Spleen (tissue), 11 donors: ENCODE measurements at regions not wholly inside any gene's neighbourhood (a gene's known extent, or its start where the extent isn't known, plus 50 kb on each side); places are given as distances from the start of the nearest gene placed in this dataset.

Experiments
- DNase-seq: peaks from one replicate; pipeline ENCODE4 v3.0.0-alpha.2; 2020
- H3K27ac ChIP-seq, 8 donors: fragments of 200-600 bp; sonication (generic) in 7 of 8; 1 replicate in 4 of 8; 2 replicates in 4 of 8; pipeline versions ENCODE4 v1.5.0 to v1.8.0; 2016 to 2021; ENCODE audit warnings: inconsistent platforms in 4 of 8, mild to moderate bottlenecking in 4 of 8, moderate library complexity in 1 of 8
- H3K27me3 ChIP-seq, 7 donors: fragments of 200-600 bp; sonication (generic) in 6 of 7; replicated peaks in 1 of 7; 1 replicate in 4 of 7; 2 replicates in 3 of 7; pipeline versions ENCODE4 v1.5.0 to v1.8.0; 2016 to 2021; ENCODE audit warnings: inconsistent platforms in 3 of 7, mild to moderate bottlenecking in 1 of 7
- H3K36me3 ChIP-seq, 6 donors: fragments of 200-600 bp; sonication (generic) in 5 of 6; 1 replicate in 4 of 6; 2 replicates in 2 of 6; pipeline versions ENCODE4 v1.5.0 to v1.8.0; 2016 to 2021; ENCODE audit warnings: inconsistent platforms in 2 of 6
- H3K4me1 ChIP-seq, 6 donors: fragments of 200-600 bp; sonication (generic) in 5 of 6; 1 replicate in 3 of 6; 2 replicates in 3 of 6; pipeline versions ENCODE4 v1.5.0 to v1.8.0; 2016 to 2021; ENCODE audit warnings: inconsistent platforms in 3 of 6
- H3K4me3 ChIP-seq, 8 donors: fragments of 200-600 bp; sonication (generic) in 7 of 8; 1 replicate in 4 of 8; 2 replicates in 4 of 8; pipeline versions ENCODE4 v1.5.0 to v1.8.0; 2016 to 2021; ENCODE audit warnings: inconsistent platforms in 4 of 8, mild to moderate bottlenecking in 4 of 8, moderate library complexity in 2 of 8
- H3K9me3 ChIP-seq, 8 donors: fragments of 200-600 bp; sonication (generic) in 7 of 8; 1 replicate in 4 of 8; 2 replicates in 4 of 8; pipeline versions ENCODE4 v1.5.0 to v1.8.0; 2016 to 2021; ENCODE audit warnings: inconsistent platforms in 4 of 8
- CTCF ChIP-seq, 11 experiments: fragments of 200-600 bp in 7 of 11; fragments of 450-650 bp in 4 of 11; sonication (generic) in 4 of 11; IDR thresholded peaks in 8 of 11; conservative IDR thresholded peaks in 3 of 11; 1 replicate in 7 of 11; 2 replicates in 4 of 11; pipeline versions ENCODE4 v1.4.0 to v1.8.0; 2016 to 2021; ENCODE audit warnings: antibody characterized with exemption in 11 of 11, inconsistent platforms in 4 of 11, mild to moderate bottlenecking in 1 of 11
- POLR2A ChIP-seq, 3 donors: fragments of 450-650 bp; IDR thresholded peaks; one replicate each; pipeline ENCODE4 v1.5.1; 2017; ENCODE audit warnings: antibody characterized with exemption in 3 of 3, mild to moderate bottlenecking in 1 of 3
- POLR2AphosphoS5 ChIP-seq, 3 donors: sonication (generic); formaldehyde crosslinking; IDR thresholded peaks; one replicate each; pipeline ENCODE4 v1.5.1; 2017; ENCODE audit warnings: antibody characterized with exemption in 3 of 3
- WGBS, 5 donors: extraction: QIAGEN DNeasy Blood & Tissue Kit in 3 of 5; methylation state at CpG; one replicate each; pipeline versions ENCODE4 v1.1.5 to v1.1.7; 2013 to 2018; 5-methylcytosine and 5-hydroxymethylcytosine counted together
- intact Hi-C: fragments of 100-400 bp; cut with DNase I; formaldehyde crosslinking; loops from one replicate; pipeline ENCODE4 v1.15.0; 2023; ENCODE audit warnings: low total_unique reads
- donor health status: healthy with polysubstance abuse.
- donor health status: DM: no; HTN: no; CAD: no; lungs with moderate emphysema.
- donor health status: DM: no; HTN: no; CAD: no.
- donor health status: Bipolar disorder and iron deficiency.
- donor health status: healthy.
- donor health status: DM: no; HTN: no; CAD: no.
- donor health status: DM: yes; HTN: yes; CAD: no.

GRCh38 chr2:156158808-156159207 is 173.7 kb downstream of the NR4A2 start:
- intact Hi-C loops = no loop called here
- DNase-seq = no peak
- no peak for TF ChIP-seq POLR2AphosphoS5 (IDR thresholded peaks at IDR 0.05)
- no peak for TF ChIP-seq CTCF (IDR thresholded peaks at IDR 0.05 in 8 of 11, conservative IDR thresholded peaks at IDR 0.05 in 3 of 11)
- no peak for TF ChIP-seq POLR2A (IDR thresholded peaks at IDR 0.05)
- Histone ChIP-seq H3K27me3 (no peaks in the 10 kb centered on the region), H3K36me3 (no peaks in the 10 kb centered on the region), H3K4me3 (no peak overlapping the region), H3K27ac (no peak overlapping the region), H3K4me1 (no peaks in the 10 kb centered on the region), H3K9me3 (no peaks in the 10 kb centered on the region)
- WGBS, 5 donors = 81 to 88% (median 85%) methylated on average over 2 of the region's 2 CpGs

GRCh38 chr2:156157670-156158069 is 174.9 kb downstream of the NR4A2 start:
- intact Hi-C loops = no loop called here
- Histone ChIP-seq H3K9me3 (no peaks in the 10 kb centered on the region), H3K27me3 (no peaks in the 10 kb centered on the region), H3K4me1 (no peaks in the 10 kb centered on the region), H3K36me3 (no peaks in the 10 kb centered on the region), H3K27ac (no peak overlapping the region), H3K4me3 (no peak overlapping the region)
- DNase-seq = no peak
- WGBS, 5 donors = 33 to 54% (median 42%) methylated on average over 1 of the region's 1 CpG
- TF ChIP-seq POLR2AphosphoS5 (IDR thresholded peaks at IDR 0.05) = no peak
- no peak for TF ChIP-seq POLR2A (IDR thresholded peaks at IDR 0.05)
- TF ChIP-seq CTCF (IDR thresholded peaks at IDR 0.05 in 8 of 11, conservative IDR thresholded peaks at IDR 0.05 in 3 of 11) = no peak

- TF ChIP-seq POLR2AphosphoS5 (IDR thresholded peaks at IDR 0.05) = no peak
- Histone ChIP-seq H3K27ac (no peak overlapping the region), H3K4me1 (no peaks in the 10 kb centered on the region), H3K4me3 (no peak overlapping the region), H3K36me3 (no peaks in the 10 kb centered on the region), H3K9me3 (no peaks in the 10 kb centered on the region), H3K27me3 (no peaks in the 10 kb centered on the region)
- intact Hi-C loops = no loop called here
- WGBS, 5 donors = 87 to 91% (median 90%) methylated on average over 2 of the region's 2 CpGs
- DNase-seq = no peak
Measured at GRCh38 chr2:156156580-156156979, 175.9 kb downstream of the NR4A2 start.

- TF ChIP-seq CTCF (IDR thresholded peaks at IDR 0.05 in 8 of 11, conservative IDR thresholded peaks at IDR 0.05 in 3 of 11) (no peak), POLR2A (IDR thresholded peaks at IDR 0.05) (no peak), POLR2AphosphoS5 (IDR thresholded peaks at IDR 0.05) (no peak)
- H3K9me3 ChIP-seq = no peaks in the 10 kb centered on the region
- no peak for DNase-seq
- intact Hi-C loops = no loop called here
- no peaks in the 10 kb centered on the region for H3K36me3 ChIP-seq
- H3K27me3 ChIP-seq = no peaks in the 10 kb centered on the region
- no peak overlapping the region for H3K27ac ChIP-seq
- H3K4me1 ChIP-seq = no peaks in the 10 kb centered on the region
- 77 to 92% (median 84%) methylated on average over 3 of the region's 3 CpGs for WGBS, 5 donors
- no peak overlapping the region for H3K4me3 ChIP-seq
Measured at GRCh38 chr2:156155319-156155718, 177.2 kb downstream of the NR4A2 start.

- WGBS, 5 donors = 81 to 100% (median 89%) methylated on average over 1 of the region's 1 CpG
Measured at GRCh38 chr2:156151351-156151750, 181.2 kb downstream of the NR4A2 start.

More at GRCh38 chr2:156151351-156151750, 181.2 kb downstream of the NR4A2 start:
- Histone ChIP-seq H3K27ac (no peak overlapping the region), H3K27me3 (no peaks in the 10 kb centered on the region), H3K4me3 (no peak overlapping the region), H3K4me1 (no peaks in the 10 kb centered on the region), H3K9me3 (no peaks in the 10 kb centered on the region), H3K36me3 (no peaks in the 10 kb centered on the region)
- TF ChIP-seq CTCF (IDR thresholded peaks at IDR 0.05 in 8 of 11, conservative IDR thresholded peaks at IDR 0.05 in 3 of 11) (no peak), POLR2AphosphoS5 (IDR thresholded peaks at IDR 0.05) (no peak), POLR2A (IDR thresholded peaks at IDR 0.05) (no peak)
- DNase-seq = no peak
- intact Hi-C loops = no loop called here
